BJ (cell line): ENCODE measurements at regions not wholly inside any gene's neighbourhood (a gene's known extent, or its start where the extent isn't known, plus 50 kb on each side); places are given as distances from the start of the nearest gene placed in this dataset.

ENCODE experiments used
- CTCF ChIA-PET: fragments of 350-600 bp; formaldehyde crosslinking; extraction: SDS; loops from one replicate; lab custom pipeline; 2021; ENCODE audit warnings: antibody characterized with exemption, inconsistent platforms; lab: Yijun Ruan, JAX
- POLR2A ChIA-PET: fragments of 300-600 bp; sonication (Branson Sonifier 250); formaldehyde crosslinking; extraction: SDS; loops from one replicate; lab custom pipeline; 2021; ENCODE audit warnings: antibody characterized with exemption; lab: Charles Lee
- DNase-seq: peaks from one replicate; pipeline ENCODE4 v3.0.0-alpha.2; 2011; ENCODE audit warnings: low read depth
- H3K27me3 ChIP-seq: 2 replicates; pipeline ENCODE4 v1.6.0; 2011; ENCODE audit warnings: low read length; ENCODE audit not compliant: control insufficient read depth, insufficient read depth
- H3K36me3 ChIP-seq: 2 replicates; pipeline ENCODE4 v1.5.1; 2011; ENCODE audit warnings: low read length; ENCODE audit not compliant: control insufficient read depth, insufficient read depth
- H3K4me3 ChIP-seq: 2 replicates; pipeline ENCODE4 v1.5.1; 2011; ENCODE audit warnings: low read depth, mild to moderate bottlenecking, control low read depth, low read length
- TF ChIP-seq, protein P1 (sequence below): IDR thresholded peaks from 2 replicates; pipeline ENCODE4 v1.5.1; 2011; ENCODE audit warnings: low read depth, mild to moderate bottlenecking, control low read depth, inconsistent platforms, low read length, moderate library complexity; ENCODE audit not compliant: insufficient read depth

DNA sequence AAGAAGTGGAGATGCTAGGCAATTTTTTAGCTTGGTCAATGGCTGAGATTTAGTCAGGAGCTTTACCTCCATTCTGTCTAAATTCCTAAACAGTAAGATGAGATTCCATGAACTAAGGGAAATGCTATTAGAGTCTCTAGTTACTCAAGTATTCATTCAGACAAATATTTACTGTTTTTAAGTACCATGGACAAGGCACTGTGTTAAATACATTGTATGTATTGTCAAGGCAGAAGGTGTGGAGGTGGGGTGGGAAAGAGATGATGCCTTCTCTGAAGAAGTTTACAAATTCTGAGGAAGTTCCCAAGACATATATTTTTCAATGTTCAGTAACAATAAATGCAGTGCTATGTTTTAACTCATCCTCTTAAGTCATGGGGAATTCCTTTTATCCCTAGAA, 459.9 kb upstream of the NMUR2 start:
- ChIA-PET POLR2A (no interaction called here), CTCF (no interaction called here)
- Histone ChIP-seq H3K36me3 (no peaks in the 10 kb centered on the region), H3K27me3 (no peaks in the 10 kb centered on the region), H3K4me3 (no peak overlapping the region)
- no peak for DNase-seq
- TF ChIP-seq, protein P1, sequence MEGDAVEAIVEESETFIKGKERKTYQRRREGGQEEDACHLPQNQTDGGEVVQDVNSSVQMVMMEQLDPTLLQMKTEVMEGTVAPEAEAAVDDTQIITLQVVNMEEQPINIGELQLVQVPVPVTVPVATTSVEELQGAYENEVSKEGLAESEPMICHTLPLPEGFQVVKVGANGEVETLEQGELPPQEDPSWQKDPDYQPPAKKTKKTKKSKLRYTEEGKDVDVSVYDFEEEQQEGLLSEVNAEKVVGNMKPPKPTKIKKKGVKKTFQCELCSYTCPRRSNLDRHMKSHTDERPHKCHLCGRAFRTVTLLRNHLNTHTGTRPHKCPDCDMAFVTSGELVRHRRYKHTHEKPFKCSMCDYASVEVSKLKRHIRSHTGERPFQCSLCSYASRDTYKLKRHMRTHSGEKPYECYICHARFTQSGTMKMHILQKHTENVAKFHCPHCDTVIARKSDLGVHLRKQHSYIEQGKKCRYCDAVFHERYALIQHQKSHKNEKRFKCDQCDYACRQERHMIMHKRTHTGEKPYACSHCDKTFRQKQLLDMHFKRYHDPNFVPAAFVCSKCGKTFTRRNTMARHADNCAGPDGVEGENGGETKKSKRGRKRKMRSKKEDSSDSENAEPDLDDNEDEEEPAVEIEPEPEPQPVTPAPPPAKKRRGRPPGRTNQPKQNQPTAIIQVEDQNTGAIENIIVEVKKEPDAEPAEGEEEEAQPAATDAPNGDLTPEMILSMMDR = no peak

DNA sequence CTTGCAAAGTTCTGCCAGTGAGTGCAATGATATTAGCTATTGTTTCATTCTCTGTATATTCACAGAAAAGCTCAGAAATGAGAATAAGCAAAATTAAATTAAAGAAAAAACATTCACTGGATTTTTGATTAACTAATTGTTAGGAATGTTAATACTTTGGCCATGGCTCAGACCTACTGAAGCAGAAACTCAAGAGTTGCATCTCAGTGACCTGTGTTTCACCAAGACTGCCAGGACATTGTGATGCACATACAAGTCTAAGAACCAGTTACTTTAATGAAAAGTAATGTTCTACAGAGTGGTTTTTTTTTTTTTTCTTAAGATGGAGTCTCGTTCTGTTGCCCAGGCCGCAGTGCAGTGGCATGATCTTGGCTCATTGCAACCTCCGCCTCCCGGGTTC, 464.9 kb upstream of the NMUR2 start:
- Histone ChIP-seq H3K27me3 (no peaks in the 10 kb centered on the region), H3K36me3 (no peaks in the 10 kb centered on the region), H3K4me3 (no peak overlapping the region)
- ChIA-PET POLR2A (no interaction called here), CTCF (interaction anchor here (0.6 kb wide), 1 partner anchor 62 kb away, joined by 4 read pairs; no protein-coding TSS in a partner anchor)
- TF ChIP-seq, protein P1 = no peak
- no peak for DNase-seq

DNA sequence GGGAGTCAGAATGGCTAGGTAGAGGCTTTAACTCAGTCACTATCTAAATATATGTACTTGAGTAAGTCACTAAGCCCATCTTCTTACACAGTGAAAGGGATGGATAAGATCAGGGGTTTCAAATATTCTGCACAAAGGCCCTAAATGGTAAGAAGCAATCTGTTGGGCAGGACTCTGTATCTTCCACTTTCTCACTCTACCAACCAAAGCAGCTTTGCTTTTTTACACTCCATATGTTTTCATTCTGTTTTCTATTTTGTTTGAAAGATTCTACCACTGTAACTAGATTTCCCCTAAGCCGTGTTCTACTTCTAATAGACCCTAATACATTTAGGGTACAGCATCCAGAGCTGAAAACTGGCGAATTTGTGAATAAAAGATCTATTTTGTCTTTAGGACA, 477.5 kb upstream of the NMUR2 start:
- ChIA-PET CTCF (no interaction called here), POLR2A (no interaction called here)
- no peak for DNase-seq
- TF ChIP-seq, protein P1 = no peak
- Histone ChIP-seq H3K4me3 (no peak overlapping the region), H3K27me3 (no peaks in the 10 kb centered on the region), H3K36me3 (no peaks in the 10 kb centered on the region)

DNA sequence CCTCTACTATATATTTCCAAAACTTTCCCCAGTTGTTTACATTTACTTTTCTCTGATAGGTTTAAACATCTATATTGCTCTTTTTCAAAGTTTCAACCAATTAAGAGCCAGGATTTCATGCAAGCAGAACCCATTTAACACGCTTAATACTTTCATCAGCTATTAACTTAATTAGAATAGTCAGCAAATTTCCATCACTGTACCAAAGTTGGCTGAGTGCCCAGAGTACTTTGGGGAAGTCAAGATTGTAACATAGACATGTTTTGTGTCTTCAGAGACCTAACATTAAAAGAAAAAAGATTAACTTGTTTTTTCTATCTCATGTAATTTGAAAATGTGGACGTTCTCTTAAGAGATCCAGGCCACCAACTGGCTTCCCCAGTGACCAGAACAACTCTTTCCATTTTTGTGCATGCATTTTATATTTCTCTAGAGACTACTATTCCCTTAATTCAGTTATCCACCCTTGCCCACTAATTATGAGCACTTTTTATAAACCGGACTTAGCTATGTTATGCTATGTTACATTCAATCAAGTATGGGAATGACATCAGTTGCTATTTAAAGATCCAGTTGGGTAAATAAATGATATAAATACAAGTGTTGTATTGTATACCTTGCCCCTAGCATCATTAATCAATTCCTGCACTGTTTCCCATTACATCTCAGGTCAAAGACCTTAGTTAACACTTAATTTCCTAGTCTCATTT, 478.1 kb upstream of the NMUR2 start:
- ChIA-PET POLR2A (no interaction called here), CTCF (interaction anchor here (0.5 kb wide), 1 partner anchor 1659 kb away, joined by 3 read pairs; no protein-coding TSS in a partner anchor)
- H3K27me3 ChIP-seq = no peaks in the 10 kb centered on the region

DNA sequence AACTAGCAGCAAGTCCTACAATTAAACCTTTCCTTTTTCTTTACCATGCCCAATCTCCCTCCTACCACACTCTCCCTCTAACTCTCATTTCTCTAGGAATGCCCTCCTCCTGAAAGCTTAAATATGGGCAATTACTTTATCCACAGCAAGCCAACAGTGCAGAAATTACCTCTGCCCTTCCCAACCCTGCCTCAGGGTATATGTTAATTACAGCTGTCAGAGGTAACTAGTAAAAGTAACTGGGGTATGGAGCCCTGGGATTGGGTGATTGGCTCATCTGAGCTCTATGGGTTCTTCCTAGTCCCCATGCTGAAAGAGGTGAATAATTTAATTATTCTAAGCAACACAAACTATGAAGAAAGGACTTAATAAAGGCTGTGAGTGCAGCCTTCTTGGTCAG, 478.9 kb upstream of the NMUR2 start:
- H3K27me3 ChIP-seq = no peaks in the 10 kb centered on the region
- TF ChIP-seq, protein P1 = no peak
- no peak overlapping the region for H3K4me3 ChIP-seq
- H3K36me3 ChIP-seq = no peaks in the 10 kb centered on the region
- POLR2A ChIA-PET = no interaction called here
- DNase-seq = no peak
- CTCF ChIA-PET = interaction anchor here (0.5 kb wide), 1 partner anchor 1658 kb away, joined by 3 read pairs; no protein-coding TSS in a partner anchor

More for the DNA sequence above, 478.1 kb upstream of the NMUR2 start:
- H3K4me3 ChIP-seq = no peak overlapping the region
- TF ChIP-seq, protein P1 = no peak
- DNase-seq = no peak
- H3K36me3 ChIP-seq = no peaks in the 10 kb centered on the region
